CD4-positive, alpha-beta T cell treated with Interleukin-17A for 1 hour (primary cell): ENCODE measurements at regions not wholly inside any gene's neighbourhood (a gene's known extent, or its start where the extent isn't known, plus 50 kb on each side); places are given as distances from the start of the nearest gene placed in this dataset.
"Not testable (repeated sequence)": the region's sequence is repeated elsewhere in the genome, so short reads cannot be mapped to it uniquely, and the experiment has no call there.

Experiments
- DNase-seq: peaks from one replicate; pipeline ENCODE4 v3.0.0-alpha.2; 2020

DNA sequence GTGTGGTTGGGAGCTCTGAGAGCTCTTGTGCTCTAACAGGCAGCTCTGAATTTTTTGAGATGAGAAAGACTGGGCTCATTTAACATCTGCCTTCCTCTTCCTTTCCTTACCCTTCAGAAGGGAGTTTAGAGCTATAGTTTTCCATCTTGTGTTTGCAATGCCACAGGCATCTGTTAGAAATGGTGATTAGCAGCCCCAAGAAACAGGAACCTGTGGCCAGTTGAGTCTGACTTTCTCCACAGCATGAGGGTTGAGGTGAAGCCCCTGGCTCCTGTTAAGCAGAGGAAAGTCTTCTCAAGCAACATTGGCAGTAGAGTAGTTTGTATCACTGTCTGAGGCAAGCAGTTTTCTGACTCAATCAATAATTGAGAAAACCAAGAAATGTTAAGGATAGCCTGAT lies 577.4 kb downstream of the ZEB2 start:
- no peak for DNase-seq

- DNase-seq, result no peak
Observed at GRCh38 chr2:143940720-143941119, 579.2 kb downstream of the ZEB2 start.

- no peak for DNase-seq
Observed at GRCh38 chr2:143939626-143940330, 580.1 kb downstream of the ZEB2 start.

GRCh38 chr2:143937723-143938350 lies 582.1 kb downstream of the ZEB2 start:
- DNase-seq, result no peak

DNA sequence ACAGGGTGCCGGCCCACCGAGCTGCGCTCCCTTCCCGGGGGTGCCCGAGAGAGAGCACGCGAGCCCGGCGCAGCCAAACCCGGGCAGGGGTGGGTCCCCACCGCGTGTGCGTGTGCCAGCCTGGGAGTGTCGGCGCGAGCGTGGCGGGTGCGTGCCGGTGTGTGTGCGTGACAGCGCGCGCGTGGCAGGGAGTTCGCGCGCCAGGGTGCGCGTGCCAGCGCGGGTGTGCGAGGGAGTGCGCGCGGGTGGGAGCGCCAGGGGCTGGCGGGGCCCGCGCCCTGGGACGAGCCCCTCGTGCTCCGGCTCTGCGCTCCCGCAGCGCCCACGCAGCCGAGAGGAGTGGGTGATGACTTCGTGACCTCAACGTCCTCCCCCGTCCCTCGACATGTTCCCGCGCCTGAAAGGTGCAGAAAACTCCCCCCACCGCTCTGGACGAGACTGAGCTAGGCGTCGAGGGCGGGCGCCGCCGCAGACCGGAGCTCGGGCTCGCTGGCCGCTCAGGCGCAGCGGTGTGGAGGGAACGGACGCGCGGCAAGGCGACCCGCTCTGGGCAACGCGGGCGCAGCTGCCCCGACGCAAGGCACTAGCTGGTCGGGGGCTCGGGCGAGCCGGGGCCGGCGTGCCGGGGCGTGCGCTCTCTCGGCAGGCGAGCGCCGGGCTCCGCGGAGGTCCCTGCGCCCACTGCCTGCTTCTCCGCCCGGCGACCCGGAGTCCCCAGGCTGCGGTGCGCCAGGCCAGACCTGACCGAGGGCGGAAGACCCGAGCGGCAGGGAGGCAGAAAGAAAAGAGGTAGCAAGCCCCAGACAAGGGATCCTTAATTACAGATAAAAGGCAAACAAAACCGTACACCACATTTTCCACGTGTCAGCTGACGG lies 582.8 kb downstream of the ZEB2 start:
- DNase-seq, result no peak

- no peak for DNase-seq
Observed at GRCh38 chr2:143936538-143936847, 583.4 kb downstream of the ZEB2 start.

GRCh38 chr2:143935482-143935752 lies 584.5 kb downstream of the ZEB2 start:
- no peak for DNase-seq

GRCh38 chr2:143934626-143935481 lies 585.1 kb downstream of the ZEB2 start:
- no peak for DNase-seq

DNA sequence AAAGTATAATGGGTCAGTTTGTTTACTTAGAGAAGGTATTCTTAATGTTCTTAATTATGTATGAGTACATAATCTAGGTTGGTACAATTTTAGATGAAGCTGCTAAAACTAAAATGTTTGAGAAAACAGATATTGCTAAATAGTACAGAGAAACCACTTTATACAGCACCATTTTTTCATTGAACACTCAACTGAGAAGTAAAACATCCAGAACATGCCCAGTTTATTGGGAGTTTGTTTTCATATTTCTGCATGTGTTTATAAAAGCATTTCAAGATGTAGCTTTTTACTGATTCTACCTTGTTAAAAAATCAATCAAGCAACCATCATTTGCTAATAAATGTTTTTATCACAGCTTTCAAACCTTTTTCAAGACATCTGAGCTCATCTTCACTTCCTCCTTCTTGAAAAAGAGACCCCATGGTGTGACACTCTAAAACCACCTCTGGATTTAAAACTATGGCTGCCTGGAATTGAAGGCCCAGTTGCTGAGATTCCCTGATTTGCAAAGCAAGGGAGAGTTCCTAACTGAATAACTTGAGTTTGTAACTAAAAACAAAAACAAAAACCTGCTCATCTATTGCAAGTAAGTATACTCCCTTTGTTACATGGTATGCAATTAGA lies 585.9 kb downstream of the ZEB2 start:
- DNase-seq, result no peak

DNA sequence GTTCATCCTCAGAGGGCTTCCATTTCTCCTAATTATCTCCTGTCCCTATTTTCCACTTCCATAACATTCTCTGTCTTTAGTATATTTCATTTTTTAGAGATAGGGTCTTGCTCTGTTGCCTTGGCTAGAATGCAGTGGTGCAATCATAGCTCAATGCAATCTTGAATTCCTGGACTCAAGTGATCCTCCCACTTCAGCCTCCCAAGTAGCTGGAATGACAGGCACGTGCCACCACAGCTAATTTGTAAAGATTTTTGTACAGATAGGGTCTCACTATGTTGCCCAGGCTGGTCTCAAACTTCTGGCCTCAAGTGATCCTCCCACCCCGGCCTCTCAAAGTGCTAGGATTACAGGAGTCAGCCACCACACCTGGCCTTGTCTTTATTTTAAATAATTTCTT lies 589.0 kb downstream of the ZEB2 start:
- DNase-seq, result no peak

- DNase-seq, result no peak
Observed at GRCh38 chr2:143928613-143929012, 591.3 kb downstream of the ZEB2 start.

DNA sequence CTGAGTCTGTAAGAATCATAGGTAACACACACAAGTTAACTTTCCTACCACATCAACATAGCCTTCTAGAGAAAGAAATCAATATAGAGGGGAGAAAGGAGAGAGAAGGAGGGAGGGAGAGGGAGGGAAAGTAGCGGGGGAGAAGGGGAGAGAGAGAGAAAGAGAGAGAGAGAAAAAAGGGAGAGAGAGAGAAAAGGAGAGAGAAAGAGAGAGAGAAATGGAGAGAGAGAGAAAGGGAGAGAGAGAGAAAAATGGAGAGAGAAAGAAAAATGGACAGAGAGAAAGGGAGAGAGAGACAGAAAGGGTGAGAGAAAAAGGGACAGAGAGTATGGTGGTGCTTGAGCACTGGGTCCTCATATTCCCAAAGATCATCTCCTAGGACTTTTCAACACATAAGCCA lies 591.7 kb downstream of the ZEB2 start:
- DNase-seq, result no peak

DNA sequence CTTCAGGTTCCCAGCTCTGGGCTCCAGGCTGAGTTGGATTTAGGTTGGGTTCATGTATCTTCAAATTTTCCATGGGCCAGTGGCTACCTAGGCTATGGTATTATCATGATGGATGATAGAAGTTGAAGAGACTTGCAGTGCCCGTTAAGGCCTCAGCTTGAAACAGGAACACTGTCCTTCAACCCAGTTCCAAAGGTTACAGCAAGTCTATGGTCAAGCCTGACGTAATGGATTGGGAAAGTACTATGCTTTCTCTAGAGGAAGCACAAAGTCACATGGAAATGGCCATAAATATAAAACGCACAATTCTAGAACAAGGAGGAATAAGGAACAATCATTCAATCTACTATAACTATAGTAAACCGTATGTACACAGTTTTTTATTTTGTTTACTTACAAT lies 593.2 kb downstream of the ZEB2 start:
- no peak for DNase-seq

DNA sequence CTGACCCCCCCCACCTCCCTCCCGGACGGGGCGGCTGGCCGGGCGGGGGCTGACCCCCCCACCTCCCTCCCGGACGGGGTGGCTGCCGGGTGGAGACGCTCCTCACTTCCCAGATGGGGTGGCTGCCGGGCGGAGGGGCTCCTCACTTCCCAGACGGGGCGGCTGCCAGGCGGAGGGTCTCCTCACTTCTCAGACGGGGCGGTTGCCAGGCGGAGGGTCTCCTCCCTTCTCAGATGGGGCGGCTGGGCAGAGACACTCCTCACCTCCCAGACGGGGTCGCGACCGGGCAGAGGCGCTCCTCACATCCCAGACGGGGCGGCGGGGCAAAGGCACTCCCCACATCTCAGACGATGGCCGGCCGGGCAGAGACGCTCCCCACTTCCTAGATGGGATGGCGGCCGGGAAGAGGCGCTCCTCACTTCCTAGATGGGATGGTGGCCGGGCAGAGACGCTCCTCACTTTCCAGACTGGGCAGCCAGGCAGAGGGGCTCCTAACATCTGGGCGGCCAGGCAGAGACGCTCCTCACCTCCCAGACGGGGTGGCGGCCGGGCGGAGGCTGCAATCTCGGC lies 597.6 kb downstream of the ZEB2 start:
- DNase-seq, result not testable (repeated sequence)

GRCh38 chr2:143918465-143918989 lies 601.4 kb downstream of the ZEB2 start:
- no peak for DNase-seq

DNA sequence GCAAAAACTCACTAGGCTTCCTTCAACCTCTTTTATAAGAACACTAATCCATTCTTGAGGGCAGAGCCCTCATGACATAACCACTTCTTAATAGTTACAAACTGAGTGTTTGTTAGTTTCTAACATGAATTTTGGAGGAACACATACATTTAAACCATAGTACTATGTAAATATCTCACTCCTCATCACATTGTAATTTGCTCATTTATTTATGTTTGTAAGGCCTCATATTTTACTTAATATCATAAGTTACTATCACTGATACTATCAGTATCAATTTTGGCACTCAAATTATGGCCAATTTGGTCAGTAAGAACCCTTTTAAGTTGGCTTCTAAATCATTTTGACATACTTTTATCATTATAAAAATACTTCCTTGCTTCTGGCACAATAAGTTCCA lies 603.1 kb downstream of the ZEB2 start:
- no peak for DNase-seq

DNA sequence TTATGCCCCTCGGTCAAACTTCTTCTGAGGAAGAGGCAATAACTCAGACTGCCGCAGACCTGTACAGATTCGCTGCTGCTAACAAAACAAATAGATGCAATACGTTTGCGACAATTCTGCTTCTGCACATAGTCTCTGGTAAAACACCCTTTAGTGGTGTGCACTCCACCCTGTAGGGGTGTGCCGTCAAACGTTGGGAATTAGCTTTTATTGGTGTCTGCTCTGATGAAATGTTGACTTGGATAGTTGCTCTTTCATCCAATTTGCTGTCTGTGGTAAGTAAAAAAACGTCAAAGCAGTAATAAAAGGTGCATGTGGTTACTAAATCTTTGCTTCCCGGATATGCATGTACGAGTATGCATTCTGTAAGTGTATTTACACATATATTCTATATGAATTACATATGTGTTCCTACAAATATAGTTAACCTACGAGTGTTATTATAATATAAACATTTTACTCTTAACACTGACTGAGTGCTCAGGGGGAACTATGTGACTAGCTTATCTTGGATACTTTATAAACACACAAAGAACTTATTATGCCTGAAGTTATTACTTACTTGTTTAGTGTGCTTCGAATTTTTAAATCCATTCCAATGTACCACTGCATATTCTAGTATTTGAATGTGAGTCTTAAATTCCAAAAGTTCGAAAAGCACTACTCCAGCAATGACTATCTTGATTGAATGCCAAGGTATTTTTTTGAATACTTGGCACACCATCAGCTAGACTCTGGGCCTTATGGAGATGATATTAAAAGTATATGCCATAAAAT lies 610.2 kb downstream of the ZEB2 start:
- DNase-seq, result no peak

DNA sequence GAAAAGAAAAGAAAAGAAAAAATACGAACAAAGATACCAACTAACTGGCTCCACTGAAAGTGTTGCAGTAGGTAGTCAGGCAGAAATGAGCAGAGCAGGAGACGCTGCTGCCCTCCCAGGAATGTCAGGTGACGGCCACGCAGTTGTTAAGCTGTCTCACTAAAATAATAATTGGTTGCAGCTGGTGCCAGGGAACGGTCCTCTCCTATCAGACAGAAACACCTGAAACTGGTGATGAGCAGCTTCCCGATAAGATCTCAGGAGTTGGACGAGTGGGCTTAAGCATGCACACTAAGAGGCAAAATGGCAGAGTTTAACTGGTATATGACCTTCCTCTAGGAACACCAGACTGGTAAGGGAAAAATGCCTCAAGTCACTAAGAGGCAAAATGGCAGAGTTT lies 611.1 kb downstream of the ZEB2 start:
- DNase-seq, result no peak

DNA sequence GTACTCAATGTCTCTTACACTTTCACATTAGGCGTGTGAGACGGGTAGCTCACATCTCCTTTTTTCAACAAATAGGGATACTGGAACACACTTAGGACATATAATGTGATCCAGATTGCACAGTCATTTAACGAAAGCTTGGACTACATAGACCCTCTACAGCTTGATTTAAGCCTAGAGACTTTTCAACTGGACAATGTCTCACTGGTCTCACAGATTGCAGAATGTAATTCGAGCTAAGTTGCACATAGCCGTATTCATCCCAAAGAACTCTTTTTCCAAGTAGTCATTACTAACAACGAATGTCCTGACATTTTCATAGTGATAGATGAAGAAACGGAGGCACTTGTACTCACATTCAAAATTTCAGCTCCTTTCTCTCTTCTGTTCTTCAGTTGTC lies 612.1 kb downstream of the ZEB2 start:
- DNase-seq, result no peak

- DNase-seq, result no peak
Observed at GRCh38 chr2:143906850-143907249, 613.1 kb downstream of the ZEB2 start.

DNA sequence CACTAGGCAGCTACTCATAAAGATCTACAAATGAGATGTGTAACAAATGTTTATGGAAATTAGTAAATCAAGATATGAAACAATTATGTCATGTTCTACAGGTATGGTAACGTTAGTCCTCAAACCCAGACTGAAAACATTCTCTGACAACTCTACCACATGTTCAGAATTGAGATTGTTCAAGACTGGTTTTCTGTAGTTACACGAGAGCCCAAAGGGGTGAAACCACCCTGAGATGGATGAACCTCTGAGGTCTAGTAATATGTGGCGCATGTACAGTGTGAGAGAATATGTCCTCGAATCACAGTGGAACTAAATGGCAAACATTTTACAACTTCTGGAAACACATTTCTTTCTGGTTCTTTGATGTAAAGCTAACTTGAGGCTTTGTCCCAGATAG lies 614.3 kb downstream of the ZEB2 start:
- DNase-seq, result no peak
